ENCODE measurements at regions not wholly inside any gene's neighbourhood (a gene's known extent, or its start where the extent isn't known, plus 50 kb on each side); places are given as distances from the start of the nearest gene placed in this dataset.
"Not testable (repeated sequence)": the region's sequence is repeated elsewhere in the genome, so short reads cannot be mapped to it uniquely, and the experiment has no call there.

DNA sequence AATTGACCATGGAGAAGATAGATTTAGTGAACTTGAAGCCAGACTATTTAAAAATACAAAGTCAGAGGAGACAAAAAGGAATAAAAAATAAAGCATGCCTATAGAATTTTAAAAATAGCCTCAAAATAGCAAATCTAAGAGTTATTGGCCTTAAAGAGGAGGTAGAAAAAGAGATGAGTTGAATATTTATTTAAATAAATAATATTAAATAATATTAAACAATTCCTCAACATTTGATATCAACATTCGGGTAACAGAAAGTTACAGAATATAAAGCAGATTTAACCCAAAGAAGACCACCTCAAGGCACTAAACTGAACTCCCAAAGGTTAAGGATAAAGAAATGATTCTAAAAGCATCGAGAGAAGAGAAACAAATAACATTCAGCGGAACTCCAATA, 1627.4 kb downstream of the SPATA31A7 start:
- TF ChIP-seq, protein P1, sequence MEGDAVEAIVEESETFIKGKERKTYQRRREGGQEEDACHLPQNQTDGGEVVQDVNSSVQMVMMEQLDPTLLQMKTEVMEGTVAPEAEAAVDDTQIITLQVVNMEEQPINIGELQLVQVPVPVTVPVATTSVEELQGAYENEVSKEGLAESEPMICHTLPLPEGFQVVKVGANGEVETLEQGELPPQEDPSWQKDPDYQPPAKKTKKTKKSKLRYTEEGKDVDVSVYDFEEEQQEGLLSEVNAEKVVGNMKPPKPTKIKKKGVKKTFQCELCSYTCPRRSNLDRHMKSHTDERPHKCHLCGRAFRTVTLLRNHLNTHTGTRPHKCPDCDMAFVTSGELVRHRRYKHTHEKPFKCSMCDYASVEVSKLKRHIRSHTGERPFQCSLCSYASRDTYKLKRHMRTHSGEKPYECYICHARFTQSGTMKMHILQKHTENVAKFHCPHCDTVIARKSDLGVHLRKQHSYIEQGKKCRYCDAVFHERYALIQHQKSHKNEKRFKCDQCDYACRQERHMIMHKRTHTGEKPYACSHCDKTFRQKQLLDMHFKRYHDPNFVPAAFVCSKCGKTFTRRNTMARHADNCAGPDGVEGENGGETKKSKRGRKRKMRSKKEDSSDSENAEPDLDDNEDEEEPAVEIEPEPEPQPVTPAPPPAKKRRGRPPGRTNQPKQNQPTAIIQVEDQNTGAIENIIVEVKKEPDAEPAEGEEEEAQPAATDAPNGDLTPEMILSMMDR (IDR thresholded peaks at IDR 0.05; ENCODE audit: low read depth, low read length, poor library complexity, severe bottlenecking): not testable (repeated sequence)
- TF ChIP-seq EZH2phosphoT487 (IDR thresholded peaks at IDR 0.05; ENCODE audit: borderline replicate concordance, low read length): not testable (repeated sequence)

Data from DOHH2 (cell line).